ENCODE measurements at regions not wholly inside any gene's neighbourhood (a gene's known extent, or its start where the extent isn't known, plus 50 kb on each side); places are given as distances from the start of the nearest gene placed in this dataset.

GRCh38 chr14:85391892-85392291, 138.1 kb upstream of the FLRT2 start:
- no peak for DNase-seq

- no peak for DNase-seq
Measured at GRCh38 chr14:85399186-85399585, 130.8 kb upstream of the FLRT2 start.

DNA sequence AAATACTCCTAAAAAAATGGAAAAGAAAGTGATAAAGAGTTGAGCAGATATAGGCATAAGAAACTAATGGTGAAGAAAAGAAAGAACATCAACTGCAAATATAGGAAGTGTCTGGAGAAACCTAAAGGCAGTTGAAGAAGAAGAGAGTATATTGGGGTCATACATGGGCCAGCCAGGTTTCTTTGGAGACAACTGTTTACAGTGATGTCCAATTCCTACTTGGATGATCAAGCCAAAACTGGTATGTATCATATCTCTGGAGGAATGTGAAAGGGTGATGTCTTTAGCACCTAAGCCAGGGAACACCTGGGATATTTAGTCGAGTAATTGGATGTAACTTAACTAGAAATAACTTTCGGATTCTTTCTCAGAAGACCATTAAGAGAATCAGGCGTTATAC, 129.3 kb upstream of the FLRT2 start:
- no peak for DNase-seq

DNA sequence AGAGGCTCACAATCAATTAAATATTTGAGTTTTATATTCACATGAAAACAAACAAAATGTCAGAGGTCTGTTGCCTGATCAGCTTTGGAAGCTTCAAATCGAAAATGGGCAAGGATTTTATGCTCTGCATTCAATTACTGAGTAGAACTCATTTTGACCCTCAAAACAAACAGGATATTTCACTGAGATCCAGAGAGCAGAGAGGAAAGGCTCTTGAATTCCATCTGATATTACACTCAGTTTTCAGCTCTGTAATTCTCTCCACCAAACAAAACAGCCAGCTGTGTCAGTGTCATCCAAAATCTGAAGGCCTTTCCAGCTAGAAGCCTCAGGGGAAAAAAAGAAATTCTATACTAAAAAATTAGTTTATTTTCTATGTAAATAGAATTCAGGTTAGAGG, 128.6 kb upstream of the FLRT2 start:
- DNase-seq = no peak

DNA sequence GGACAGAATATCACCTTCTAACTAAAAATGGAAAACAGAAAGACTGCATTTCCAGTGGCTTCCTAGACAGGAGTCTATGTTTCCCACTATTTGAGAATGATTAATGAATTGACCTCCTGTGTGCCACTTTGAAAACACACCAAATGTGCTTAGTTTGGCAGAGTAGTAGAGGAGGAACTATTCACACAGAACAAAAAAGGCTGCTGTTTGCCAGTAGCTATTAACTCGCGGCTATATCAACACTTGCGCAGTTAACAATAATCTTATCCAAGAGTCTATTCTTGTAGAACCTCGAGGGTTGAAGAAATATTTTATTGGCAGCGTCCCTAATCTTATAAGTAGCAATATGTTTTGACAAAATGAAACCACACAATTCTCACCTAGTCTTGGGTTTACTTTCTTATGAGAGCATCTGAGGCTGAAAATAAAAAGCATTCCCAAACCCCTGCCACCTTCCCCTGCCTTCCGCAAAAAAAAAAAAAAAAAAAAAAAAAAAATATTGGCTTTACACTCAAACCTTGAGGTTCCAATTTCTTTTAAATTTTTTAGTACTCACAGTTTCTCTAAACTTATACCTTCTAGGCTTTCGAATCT, 127.3 kb upstream of the FLRT2 start:
- no peak for DNase-seq

GRCh38 chr14:85409481-85410210, 120.3 kb upstream of the FLRT2 start:
- DNase-seq = no peak

DNA sequence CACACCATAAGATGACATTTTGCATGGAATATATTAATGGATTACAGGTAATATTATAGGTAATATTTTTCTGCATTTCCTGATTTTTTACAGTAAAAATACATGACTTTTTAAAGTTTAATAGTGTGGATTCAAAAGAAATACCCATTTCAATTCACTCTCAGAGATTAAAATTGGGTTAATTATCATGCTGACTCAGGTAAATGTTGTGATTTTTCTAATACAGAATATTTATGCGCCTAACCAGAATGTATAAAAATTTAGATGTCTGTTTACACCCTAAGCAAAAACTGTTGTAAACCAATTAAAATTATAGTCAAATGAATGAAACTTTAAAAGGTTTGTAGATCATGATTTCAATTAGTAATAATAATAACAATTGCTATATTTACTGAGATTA, 117.2 kb upstream of the FLRT2 start:
- DNase-seq = no peak

GRCh38 chr14:85413836-85414526, 116.0 kb upstream of the FLRT2 start:
- no peak for DNase-seq

GRCh38 chr14:85415015-85415712, 114.8 kb upstream of the FLRT2 start:
- DNase-seq = no peak

- no peak for DNase-seq
Measured at GRCh38 chr14:85416771-85417170, 113.2 kb upstream of the FLRT2 start.

DNA sequence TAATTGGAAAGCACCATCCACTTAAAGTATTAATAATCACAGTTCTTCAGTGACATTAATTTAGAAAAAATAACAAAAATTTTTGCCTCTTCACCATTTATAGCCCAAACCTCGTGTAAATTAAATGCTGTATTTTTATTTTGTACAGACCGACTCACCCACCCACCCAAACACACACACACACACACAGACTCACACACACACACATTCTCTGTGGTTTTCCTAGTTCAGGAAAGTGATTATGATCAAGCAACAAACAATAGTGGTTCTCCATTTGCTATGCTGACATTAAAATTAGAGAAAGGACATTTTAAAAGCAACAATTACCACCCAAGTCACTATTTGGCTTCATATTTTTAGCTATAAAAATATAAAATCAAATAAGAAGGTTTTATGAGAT, 112.5 kb upstream of the FLRT2 start:
- DNase-seq = no peak

DNA sequence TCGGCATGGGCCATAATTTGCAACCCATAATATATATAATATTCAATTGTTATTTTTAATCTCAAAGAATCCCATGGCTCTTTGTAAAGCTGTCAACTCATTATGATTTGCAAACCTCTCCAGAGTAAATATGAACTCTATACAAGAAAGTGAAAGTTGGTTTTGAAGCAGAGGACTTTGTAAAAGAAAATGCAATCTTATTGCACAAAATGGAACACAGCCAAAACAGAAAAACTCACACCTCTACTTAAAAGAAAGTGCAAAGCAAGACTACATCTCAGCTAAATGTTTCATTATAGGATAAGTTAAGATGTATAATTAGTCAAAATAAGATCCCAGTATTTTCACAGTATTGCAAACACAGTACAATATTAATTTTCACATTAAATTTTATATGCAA, 111.2 kb upstream of the FLRT2 start:
- no peak for DNase-seq

GRCh38 chr14:85420278-85420677, 109.7 kb upstream of the FLRT2 start:
- DNase-seq = no peak

GRCh38 chr14:85420707-85421106, 109.2 kb upstream of the FLRT2 start:
- no peak for DNase-seq

DNA sequence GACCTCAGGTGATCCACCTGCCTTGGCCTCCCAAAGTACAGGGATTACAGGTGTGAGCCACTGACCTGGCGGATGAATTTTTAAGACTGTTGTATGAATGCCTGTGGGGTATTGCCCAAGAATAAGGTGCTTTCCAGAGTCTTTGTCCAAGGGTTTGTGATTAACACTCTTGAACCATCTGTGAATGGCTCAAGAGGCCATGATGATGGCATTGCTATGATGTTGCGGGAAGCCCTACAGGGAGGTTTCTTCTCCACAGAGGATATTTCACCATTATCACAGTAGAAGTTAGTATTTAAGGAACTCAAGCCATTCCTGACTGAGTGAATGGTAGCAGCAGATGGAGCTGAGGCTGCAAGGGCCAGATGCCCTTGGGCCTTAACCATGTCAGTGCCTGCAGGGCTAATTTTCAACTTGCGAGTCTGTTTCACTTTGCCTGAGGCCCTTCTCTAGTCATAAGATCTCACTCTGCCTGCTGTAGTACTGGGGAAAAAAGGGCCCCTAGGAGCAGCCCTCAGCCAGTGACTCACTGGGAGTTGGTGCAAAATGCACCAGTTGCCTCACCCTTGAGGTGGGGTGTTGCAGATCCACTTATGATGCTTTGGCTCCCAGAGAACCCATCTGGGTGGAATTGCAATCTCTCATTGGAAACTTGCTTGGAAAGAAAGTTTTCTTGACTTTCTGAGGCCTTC, 108.6 kb upstream of the FLRT2 start:
- DNase-seq = no peak

- DNase-seq = no peak
Measured at GRCh38 chr14:85423889-85424288, 106.1 kb upstream of the FLRT2 start.

DNA sequence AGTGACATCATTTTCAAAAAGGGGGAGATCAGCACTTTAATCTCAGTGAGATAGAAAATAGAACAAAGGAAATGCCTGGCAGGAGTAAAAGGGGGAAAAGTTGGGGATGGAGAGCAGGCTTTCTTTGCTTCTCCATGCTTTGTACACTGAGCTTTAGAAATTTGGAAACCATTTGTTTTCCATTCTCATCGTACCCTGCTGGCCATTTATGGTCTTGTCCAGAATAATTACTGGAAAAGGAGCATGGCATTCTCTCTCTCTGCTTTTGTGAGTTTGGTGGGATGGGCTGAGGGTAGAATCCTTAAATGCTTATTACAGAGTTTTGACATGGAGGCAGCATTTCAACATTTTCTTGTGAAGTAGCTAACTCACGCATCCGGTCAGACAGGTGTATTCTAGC, 104.4 kb upstream of the FLRT2 start:
- no peak for DNase-seq

DNA sequence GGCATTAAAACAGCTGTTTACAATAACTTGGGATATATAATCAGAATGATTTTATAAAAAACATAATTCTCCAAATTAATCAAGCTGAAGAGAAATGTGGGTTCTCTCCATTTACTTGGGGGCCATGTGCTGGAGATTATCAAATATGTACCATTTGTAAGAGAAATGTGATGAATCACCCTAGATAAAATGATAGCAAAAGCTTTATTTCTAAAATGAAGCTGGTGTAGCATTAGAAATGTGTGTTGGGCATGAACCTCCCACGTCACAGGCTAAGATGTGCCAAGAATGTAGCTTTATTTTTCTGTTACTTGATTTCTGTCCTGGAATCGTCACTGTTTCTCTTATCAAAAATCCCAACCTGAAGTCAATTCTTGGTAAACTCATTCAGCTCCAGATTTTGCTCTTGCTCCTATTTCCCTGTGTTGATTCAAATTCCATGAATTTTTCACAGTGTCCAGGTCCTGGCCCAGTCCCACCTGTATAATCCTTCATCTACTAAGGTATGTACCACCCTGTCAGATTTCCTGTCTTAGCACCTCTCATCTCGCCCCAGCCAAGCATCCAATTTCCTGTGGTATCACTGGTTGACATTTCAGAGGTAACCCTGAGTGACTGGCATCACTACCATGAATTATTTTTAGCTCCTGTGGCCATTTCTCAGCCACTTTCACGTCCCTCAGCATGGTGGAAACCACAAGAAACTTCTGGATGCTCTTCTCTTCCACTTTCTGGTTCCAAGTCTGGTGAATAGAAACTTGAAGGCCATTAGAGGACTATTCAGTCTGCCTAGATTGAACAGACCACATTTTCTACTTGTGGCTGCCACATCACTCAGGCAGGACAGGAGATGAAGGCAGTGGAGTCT, 103.6 kb upstream of the FLRT2 start:
- no peak for DNase-seq

GRCh38 chr14:85428926-85429325, 101.0 kb upstream of the FLRT2 start:
- DNase-seq = no peak

DNA sequence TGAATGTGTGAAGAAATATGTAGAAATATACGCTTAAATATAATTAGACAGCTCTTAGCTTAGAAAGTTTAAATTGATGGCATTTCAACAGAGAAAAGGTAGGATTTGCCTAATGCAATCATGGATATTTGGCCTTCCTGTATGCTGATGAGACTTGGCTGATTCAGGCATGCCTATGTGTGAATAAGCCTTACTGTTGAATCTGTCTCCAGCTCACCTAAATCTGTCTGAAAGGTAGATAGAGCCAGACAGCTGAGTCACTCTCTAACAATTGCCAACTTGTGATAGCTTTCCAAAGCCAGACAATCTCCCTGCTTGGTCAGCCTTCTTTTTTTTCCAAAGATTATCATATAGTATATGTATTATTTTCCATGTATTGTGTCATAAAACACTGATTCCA, 92.8 kb upstream of the FLRT2 start:
- DNase-seq = no peak

DNA sequence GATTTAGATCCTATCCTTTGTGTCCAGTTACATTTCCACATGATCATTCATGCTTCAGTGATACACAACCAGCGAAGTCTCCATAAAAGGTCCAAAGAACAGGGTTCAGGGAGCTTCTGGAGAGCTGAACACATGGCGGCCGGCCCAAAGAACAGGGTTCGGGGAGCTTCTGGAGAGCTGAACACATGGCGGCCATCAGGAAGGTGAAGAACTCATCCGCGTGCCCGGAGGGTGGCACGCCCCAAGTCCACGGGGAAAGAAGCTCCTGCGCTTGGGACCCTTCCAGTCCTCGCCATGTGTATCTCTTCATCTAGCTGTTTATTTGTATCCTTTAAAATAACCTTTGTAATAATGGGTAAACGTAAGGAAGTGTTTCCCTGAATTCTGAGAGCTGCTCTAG, 91.9 kb upstream of the FLRT2 start:
- no peak for DNase-seq

DNA sequence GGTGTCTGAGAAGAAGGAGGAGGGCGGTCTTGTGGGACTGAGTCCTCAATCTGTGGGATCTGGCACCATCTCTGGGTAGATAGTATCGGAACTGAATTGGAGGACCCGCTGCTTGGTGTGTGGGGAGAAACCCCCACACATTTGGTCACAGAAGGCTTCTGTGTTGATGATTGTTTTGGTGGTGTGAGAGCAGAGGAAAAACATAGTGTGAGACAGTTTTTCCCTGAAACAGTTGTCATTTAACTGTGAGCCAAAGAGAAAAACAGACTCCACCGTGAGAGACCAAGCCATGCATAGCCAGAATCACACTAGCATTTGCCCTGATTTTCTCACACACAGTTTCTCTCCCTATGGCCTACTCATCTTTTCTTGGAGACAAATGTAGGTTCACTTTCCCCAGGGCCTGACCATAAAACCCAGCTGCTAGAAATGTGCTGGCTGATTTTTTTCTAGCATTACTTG, 91.4 kb upstream of the FLRT2 start:
- no peak for DNase-seq
